Inflammatory macrophage treated with lipopolysaccharide for 1 hour (primary cell): ENCODE measurements at regions not wholly inside any gene's neighbourhood (a gene's known extent, or its start where the extent isn't known, plus 50 kb on each side); places are given as distances from the start of the nearest gene placed in this dataset.

Experiments
- DNase-seq, 2 donors: peaks; one replicate each; pipeline ENCODE4 v3.0.0-alpha.2; 2020 to 2022

GRCh38 chr12:98224584-98225221 is 290.7 kb upstream of the TMPO start:
- no peak for DNase-seq

GRCh38 chr12:98227162-98227561 is 288.2 kb upstream of the TMPO start:
- peak in 1 of 2 donors; percentile 14 for DNase-seq

DNA sequence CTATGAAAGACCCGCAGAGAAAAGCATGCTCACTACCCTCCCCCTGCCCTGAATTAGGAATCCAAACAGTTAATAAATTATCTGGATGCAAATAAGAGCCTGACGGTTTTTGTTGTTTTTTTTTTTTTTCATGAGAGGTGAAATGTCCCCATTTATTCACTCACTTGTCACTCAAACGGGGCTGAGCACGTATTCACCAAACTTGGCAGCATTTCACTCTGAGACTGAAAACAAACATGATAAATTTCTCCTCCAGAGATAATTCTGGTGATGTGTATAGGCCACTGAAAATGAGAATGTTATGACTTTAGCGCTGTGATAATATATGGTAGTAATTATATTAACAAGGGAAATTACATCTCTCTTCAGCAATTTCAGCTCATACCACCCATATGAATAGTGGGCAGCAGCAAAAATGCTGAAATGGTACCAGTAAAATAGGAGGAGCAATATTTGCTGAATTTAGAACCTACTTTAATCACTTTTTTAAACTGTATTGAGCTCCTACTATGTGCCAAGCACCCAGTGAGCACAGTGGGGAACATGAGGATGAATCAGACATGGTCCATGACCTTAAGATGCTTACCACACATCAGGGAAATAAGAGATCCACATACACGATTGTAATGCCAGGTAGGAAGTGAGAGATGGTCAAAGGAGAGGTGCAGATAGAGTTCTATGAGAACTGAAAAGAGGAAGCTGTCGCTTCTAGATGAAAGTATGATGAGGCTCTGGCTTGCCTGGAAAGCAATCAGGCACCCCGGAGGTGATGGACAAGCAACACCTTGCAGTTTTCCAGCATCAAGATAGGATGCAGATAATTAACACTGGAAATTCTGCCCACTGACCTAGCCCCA is 286.5 kb upstream of the TMPO start:
- DNase-seq, result no peak

DNA sequence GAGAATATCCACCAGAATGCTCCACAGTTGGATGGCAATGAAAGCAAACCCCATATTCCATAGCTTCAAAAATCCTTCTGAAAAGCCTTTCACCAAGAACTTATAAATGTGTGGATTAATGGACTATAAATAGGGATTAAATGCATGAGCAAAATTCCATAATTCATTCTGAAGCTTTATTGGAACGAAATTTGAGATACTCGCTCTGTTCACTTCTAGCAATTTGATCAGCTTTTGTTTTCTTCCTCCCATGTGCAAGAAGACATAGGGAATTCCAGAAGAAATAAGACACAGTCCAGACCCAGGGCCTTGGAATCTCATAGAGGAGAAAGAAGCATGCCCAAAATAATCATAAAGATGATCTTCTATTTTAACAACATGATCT is 285.9 kb upstream of the TMPO start:
- no peak for DNase-seq

DNA sequence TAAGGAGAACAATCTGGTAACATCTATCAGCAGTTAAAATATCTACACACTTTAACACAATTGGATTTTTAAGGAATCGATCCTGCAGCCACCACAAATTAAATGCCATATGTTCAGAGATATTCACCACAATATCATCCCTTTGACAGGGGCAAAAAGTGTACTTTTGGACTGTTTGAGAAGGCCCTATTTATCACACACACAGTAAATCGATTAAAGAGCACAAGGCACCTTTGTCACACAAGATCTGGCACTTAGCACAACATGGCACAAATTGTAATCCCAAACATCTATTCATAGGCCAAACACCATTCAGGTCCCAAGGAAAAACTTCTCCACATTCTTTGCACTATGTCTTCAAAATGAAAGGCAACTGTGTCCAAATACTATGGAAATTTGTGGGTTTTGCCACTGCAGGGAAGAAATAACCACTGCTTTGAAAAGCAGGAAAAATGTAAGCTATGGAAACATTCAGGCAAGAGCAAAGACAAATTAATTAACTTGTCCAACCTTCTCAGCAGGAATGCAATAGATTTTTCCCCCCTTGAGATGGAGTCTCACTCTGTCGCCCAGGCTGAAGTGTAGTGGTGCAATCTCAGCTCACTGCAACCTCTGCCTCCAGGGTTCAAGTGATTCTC is 282.5 kb upstream of the TMPO start:
- DNase-seq, result no peak

- DNase-seq, result no peak
Observed at GRCh38 chr12:98235301-98235700, 280.1 kb upstream of the TMPO start.

- DNase-seq, result no peak
Observed at GRCh38 chr12:98238515-98239130, 276.8 kb upstream of the TMPO start.

DNA sequence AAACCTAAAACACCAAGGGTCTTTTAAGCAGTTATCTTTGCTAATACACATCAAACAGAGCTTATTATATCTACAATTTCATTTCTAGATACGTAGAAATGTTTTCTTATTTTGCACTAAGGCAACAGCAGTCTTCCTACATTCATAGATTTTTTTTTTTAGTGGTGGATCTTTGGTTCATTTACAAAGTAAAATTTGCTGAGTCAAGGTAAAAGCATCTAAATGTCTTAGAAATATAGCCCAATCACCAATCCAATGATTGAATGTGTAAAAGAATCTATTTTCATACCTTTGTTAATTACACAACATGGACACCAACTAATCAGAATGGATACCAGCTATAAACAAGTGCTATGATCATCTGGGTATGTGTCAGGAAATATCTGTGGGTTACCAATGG is 272.2 kb upstream of the TMPO start:
- no peak for DNase-seq

- DNase-seq, result no peak
Observed at GRCh38 chr12:98244136-98244535, 271.3 kb upstream of the TMPO start.

- no peak for DNase-seq
Observed at GRCh38 chr12:98253207-98254037, 262.0 kb upstream of the TMPO start.

DNA sequence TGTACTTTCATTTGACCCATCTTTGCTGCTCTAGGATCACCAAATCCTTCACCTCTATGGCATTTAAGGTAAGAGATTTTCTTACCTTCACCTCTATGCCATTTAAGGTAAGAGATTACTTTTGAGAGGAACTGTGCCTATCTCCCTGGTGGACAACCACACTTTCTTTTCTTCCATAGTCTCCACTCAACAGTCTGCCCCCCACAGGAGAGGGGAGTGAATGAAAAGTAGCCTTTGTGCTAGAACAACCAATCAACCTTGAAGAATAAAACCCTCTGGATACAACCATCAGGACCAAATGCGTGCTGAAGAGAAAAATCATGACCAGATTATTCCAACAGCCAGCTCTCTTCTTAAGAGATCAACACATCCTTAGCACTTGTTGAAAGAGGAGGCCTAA is 258.6 kb upstream of the TMPO start:
- no peak for DNase-seq

DNA sequence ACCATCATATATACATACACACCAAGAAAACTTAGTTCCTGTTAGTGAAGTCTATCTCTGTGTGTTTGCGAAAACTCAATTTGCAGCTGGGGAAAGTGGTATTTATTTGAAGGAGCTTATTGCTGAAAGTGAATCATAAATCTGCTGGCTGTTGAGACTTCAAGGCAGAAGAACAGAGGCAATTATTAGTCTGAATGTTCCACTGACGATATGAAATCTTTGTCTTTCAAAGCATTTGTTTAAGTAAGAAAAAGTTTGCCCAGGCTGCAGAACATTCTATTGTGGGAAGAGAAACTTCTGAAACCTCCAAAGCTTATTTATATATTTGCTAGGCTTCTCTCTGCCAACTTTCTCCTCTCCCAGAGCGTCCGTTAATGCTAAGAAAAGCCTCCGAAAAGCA is 255.7 kb upstream of the TMPO start:
- no peak for DNase-seq

DNA sequence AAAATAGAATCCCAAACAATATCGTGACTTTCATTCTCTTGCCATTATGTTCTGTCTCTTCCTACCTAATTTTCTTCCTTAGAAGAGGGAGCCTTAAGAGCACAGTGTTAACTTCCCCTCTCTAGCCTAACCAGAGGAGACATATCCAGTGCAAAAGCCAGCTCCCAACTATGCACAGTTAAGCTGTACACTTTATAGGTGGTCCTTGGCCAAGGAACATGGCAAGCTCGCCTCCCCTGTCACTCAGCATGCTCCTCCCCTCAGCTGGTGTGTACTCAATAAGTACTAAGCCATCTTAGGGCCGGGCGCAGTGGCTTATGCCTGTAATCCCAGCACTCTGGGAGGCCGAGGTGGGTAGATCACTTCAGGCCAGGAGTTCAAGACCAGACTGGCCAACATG is 255.1 kb upstream of the TMPO start:
- no peak for DNase-seq

DNA sequence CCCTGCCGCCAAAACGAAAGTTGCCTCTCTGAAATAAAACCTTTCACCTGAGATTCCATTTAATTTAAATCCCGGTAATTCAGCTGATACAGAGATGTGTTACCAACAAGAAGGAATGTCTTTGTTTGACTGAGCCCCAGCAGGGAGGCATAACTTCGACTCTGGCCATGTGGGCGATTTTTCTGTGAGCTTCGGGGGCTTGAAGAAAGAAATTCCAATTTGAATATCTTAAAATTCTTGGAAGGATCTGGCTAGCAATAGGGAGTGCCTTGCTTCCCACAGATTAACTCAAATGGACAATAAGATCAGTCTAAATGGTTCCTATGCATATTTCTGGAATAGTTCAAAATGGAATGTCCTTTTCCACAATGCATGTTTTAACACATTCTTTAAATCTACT is 252.5 kb upstream of the TMPO start:
- no peak for DNase-seq

DNA sequence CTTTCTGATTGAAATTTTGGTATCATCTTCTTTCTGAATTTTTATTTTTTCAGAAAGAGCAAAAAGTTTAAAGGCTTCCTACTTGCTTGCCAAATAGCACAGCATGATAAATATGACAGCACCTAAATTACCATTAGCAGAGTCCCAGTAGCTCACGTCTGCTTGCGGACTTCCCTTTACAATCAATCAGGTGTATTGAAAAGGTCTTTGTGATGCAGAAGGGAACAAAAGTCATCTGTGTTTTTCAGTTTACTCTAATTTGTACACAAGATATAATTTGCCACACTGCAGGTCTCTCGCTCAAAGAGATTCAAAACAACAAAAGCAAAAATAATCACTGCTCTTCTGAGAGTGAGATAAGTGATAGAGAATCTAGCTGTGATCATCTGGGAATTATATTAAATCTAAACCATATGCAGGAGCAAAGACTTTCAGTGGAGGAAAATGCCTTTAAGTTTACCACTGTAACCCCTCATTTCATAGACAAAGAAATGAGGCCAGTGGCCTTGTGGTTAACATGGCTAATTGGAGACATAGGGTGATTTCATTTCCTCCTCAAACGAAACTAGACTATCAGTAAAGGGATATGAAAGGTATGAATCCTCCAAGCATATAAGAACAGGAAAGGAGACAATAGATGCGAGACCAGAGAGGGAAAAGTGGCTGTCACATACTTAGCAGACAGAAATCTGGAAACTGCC is 240.8 kb upstream of the TMPO start:
- DNase-seq, result no peak

- DNase-seq, result no peak
Observed at GRCh38 chr12:98275131-98275475, 240.3 kb upstream of the TMPO start.

DNA sequence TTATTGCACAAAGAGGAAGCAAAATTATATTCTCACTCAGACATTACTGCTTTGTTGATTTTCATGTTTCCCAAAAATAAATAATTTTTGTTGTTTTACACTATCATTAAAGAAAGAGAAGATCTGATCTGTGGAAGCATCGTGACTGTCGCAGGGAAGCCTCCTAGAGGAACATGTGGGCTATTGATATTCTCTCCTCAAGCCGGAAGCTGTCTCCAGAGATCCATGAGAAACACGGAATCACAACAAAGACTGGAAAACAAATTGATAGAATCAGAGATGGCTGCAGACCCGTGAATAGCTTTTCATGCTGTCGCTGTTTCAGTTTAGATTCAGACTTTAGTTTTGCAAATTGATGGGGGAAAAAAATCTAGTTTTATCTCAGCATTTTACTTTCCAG is 235.2 kb upstream of the TMPO start:
- DNase-seq, result no peak

DNA sequence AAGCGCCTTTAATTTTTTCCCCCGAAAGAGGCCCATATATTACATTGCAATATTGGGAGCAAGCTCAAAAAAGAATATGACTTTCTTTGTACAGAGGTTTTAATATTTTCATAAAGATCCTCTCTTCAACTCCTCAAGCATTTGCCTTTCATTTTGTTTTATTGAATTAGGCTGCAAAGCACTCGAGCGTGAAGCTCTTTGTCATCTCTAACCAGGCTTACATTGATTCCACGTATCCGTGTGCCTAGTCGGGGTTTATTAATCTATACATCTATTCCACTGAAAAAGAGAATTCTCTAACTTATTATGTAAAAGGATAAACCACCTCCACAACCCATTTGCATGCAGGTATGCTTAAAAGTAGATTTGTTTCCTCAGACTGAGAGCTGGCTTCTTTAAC is 234.8 kb upstream of the TMPO start:
- no peak for DNase-seq

GRCh38 chr12:98291828-98292227 is 223.6 kb upstream of the TMPO start:
- DNase-seq, result no peak

GRCh38 chr12:98294051-98294805 is 221.2 kb upstream of the TMPO start:
- DNase-seq, result no peak

DNA sequence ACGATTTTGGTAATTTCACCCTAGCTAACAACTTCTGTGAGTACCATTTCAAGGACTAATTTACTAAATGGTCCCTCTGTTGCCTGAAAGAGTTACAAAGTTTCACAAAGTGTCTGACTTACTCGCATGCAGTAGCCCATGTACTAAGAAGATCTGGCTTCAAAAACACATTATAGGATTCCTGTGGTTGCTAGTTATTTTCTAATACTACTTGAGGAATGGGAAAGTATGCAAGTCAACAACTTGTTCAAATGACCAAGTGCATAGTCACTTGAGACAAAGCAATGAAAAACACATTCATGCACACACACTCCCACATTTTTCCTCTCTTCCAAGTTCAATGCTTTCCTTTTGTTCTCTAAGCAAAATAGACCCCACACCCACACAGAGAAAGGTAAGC is 219.7 kb upstream of the TMPO start:
- DNase-seq, result no peak
